GM12892 (cell line): ENCODE measurements at regions not wholly inside any gene's neighbourhood (a gene's known extent, or its start where the extent isn't known, plus 50 kb on each side); places are given as distances from the start of the nearest gene placed in this dataset.

ENCODE experiments used
- POLR2A ChIP-seq: IDR thresholded peaks from 2 replicates; pipeline ENCODE4 v1.6.1; 2011; ENCODE audit warnings: low read depth, low read length, control low read depth
- POLR2AphosphoS5 ChIP-seq: IDR thresholded peaks from 2 replicates; pipeline ENCODE4 v1.6.1; 2011; ENCODE audit warnings: low read depth, low read length, control low read depth

DNA sequence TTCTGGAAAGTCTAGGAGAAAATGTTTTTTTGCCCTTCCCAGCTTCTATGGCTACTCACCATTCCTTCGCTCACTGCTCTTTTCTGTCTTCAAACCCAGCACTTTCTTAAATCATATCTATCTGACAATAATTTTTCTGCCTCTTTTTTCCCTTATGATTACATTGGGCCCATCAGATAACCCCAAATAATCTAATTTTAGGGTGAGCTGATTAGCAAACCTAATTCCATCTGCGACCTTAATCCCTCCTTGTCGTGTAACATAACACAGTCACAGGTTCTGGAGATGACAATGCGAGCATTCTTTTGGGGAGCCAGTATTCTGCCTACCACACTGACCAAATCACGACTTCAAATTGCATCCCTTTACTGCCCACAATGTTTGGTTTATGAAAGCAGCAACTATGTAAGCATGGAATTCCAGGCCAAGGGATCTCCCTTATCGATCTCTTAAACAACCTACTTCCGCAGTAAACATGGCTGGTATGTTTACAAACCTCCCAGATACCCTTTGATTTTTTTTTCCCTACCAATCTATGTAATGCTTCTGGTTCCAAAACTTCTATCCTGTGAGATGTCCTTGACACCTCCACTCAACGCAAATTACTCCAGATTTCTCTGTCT is 2122.2 kb downstream of the MAT2B start:
- TF ChIP-seq POLR2A: no peak
- TF ChIP-seq POLR2AphosphoS5: no peak
